ENCODE measurements at regions not wholly inside any gene's neighbourhood (a gene's known extent, or its start where the extent isn't known, plus 50 kb on each side); places are given as distances from the start of the nearest gene placed in this dataset.
"Not testable (repeated sequence)": the region's sequence is repeated elsewhere in the genome, so short reads cannot be mapped to it uniquely, and the experiment has no call there.

DNA sequence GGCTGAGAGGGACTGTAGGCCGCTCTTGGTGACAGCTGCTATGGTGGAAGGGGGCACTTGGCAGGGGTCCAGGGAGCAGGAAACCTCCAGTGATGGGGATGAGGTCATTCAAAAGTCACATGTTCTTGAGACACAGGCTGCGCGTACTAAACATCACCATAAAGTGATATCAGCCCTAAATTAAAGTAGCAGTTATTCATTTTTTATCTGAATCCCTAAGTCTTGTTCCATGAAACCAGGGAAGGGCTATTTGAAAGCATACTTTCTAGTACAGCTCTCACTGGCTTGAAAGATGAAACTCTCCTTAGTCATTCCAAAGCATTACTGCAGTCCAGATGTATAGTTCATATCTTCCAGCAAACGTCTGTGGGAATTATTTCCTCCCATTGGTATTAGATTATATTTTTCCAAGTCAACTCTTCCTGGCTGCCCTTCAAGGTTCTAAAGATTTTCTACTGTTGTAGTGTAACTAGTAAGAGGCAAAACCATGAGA lies 373.1 kb downstream of the CD109 start:
- DNase-seq, result no peak

DNA sequence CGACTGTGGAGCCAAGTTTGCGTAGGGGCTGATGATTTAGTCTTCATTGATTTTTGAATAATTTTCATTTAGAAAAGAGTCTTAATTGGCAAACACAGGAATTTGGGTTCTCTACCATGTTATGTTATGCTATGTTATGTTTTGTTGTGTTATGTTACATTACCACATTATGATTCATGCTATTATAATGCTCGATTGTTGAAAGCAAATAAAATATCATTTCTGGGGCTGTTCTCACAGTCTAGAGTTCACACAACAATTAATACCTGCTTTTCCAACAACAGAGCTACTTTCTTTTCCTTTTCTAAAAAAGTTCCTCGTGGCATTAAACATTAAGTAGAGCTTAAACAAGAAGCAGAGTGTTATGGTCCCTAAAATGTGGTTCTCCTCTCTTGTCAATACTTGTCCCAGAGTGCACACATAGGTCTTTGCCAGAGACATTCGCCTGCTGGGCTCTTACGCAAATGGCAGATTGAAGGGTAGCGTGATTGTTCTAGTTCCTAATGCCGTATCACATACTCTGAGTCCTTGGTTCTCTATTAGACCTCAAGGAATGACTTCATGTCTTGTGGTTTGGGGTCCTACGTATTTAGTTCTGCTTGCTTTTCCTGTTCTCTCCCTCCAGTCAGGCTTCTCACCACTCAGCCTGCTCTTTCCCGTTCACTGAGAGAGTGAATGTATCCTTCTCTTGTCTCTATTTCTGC lies 370.3 kb downstream of the CD109 start:
- no peak for DNase-seq

DNA sequence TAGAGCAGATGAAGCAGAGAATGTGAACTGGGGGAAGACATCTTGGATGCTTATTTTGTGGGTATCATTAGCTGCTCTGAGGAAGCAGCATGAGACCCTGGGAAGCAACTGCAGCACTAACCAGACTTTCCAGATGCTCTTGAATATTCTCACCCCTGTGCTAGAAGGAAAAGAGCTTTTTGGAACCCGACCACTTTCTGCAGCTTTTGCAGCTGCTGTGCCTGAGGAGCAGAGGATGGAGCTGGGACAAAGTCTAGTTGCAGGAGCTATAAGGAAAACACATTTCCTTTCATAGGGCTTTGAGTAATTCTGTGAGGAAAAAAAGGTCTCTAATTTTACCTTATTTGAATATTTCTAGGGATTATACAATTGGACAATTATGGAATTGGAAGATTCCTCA lies 369.7 kb downstream of the CD109 start:
- DNase-seq, result no peak

DNA sequence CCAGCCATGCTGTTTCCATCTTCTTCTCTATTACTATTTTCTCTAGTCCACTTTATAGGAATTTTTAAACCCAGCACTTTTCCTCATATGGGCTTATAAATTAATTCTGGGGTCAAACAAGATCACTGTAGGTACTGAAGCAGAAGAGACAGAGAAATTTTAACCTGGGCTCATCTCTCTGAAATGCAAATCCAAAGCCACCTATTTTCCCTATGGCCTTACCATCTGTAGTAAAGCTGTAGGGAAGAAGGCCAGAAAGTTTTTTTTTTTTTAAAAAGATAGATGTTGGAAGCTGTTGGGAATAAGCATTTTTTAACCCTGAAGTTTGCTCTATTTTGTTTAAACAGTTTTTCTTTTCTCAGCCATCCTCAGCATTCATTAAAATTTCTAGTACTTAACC lies 367.4 kb downstream of the CD109 start:
- DNase-seq, result no peak

DNA sequence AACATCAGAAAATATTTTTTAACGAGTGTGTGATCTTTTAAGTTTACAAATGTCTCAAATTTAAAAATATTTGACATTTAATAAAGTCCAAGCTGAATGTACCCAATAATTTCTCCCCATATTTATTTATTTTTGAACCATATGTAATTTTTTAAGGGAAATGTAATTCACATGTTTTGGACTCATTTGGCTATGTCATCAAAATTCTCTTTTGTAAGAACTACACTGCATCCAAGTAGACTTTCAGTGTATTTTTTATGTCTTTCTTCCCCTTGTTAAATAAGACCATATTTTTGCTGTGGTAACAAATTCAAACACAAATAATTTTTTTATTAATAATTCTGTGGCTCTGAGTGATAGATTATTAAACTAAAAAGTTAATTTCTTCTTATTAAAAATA lies 365.2 kb downstream of the CD109 start:
- no peak for DNase-seq

DNA sequence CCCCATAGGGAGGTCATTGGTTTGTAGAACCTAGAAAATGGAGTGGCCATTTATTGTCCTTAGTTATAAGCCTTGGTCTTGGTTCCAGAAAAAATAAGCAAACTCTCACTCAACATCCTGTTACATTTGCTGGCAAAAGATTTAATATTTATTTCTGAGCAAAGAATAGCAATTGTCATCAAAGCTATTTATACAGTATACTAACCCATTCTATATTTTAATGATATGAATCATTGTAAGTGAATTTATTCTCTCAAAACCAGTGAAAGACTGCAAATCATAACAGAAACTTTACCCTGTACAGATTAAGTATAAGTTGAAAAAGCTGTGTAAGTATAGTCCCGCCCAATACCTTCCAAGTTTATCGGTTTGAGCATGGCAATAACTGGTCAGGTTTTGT lies 364.4 kb downstream of the CD109 start:
- no peak for DNase-seq

DNA sequence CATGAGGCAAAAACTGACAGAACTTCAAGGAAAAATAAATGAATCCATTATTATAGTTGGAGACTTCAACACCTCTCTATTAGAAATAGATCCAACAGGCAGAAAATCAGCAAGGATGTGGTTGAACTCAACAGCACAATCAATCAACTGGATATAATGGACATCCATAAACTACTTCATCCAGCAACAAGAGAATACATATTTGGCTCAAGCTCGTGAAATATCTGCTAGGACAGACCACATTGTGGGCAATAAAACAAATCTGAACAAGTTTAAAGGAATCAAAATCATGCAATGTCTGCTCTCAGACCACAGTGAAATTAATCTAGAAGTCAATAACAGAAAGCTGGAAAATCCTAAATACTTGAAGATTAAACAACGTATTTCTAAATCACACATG lies 362.6 kb downstream of the CD109 start:
- DNase-seq, result no peak

DNA sequence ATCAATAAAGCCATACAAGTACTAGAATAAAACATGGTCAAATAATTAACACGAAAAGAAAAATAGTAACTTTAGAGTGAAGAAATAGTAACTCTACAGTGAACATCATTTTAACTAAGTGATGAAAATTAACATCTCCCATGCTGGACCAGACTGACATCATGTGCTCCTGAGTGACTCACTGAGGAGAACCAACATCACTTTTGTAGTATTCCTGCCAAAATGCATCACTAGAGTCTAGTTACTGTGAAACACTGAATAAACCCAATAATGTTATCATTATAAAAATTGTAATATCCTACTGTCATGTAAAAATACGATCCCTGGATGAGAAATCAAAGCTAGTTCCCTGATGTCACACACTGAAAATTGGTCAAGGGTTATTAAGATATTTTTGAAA lies 361.3 kb downstream of the CD109 start:
- DNase-seq, result no peak

DNA sequence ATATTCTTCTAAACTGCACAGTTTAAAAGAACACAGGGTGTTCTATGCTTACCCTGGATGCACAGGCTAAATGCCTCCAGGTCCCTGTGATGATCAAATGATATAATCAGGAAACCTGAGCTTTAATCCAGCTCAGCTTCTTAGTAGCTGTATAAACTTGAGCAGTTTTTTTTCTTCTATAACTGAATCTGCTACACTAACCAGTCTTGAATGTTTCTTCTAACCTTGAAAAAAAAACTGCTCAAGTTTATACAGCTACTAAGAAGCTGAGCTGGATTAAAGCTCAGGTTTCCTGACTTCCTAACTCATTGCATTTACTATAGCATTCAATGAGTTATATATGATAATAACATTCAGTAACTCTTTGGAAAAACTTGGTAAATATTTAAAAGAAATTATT lies 358.2 kb downstream of the CD109 start:
- DNase-seq, result no peak

DNA sequence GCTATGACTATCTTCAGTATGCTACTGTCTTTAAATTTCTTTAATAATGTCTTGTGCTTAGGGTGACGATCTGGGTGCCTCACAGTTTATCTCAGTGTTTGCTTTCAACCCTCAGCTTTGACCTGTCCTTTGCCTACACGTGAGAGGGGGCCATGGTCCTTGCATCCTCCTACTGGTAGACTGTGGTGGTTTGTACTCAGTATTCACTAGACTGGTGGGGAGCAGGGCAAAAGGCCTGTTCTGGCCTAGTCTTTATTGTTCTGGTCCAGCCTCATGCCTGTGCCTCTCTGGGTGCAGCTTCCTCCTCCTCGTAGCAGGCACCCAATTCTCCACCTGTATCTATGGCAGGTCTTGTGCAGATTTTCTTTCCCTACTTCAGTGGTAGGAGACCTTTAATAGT lies 354.9 kb downstream of the CD109 start:
- DNase-seq, result no peak

DNA sequence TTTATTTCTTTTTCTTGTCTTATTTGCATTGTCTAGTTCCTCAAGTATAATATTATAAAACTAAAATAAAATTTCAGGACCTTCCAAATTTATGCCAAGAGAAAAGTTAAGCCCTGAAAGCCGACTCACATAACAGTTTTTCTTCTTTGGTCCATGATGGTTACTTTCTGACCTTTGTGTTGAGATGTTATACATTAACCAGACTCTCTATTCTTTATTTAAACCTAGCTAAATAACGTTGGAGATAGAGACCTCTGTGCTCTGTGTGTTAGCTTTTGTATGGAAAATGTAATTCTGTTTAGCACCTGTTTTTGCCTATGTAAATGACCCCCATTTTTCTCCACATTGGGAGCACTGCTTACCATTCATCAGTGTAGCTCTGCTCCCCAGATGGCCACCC lies 352.4 kb downstream of the CD109 start:
- no peak for DNase-seq

DNA sequence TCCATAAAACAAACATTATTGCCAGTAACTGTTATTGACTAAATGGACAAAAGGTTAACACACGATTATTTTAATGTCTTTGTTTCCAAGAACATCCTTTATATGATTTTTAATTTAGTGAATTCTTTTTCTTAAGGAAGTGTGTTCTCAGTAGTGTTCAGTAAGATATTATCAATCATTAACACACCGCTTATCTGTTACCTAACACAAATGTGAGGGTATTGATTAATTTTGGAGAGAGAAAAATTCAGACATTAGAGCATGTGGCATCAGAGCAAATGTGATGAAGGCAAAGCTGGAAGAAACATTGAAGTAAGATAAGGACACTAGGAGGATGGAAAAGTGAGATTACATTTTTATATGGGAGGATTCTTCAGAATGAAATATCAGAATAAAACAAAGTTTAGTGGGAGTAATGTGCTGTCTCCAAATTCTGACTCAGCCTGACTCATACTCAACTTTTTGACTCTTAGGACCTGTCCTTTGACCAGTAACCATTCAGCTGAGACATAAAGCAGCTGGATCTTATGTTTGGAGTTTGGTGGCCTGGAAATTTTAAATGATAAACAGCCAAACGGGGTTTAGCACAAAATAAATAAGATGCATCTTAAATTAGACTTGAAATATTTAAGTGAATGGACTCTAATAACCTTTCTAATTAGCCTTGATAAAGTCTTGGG lies 348.6 kb downstream of the CD109 start:
- no peak for DNase-seq

DNA sequence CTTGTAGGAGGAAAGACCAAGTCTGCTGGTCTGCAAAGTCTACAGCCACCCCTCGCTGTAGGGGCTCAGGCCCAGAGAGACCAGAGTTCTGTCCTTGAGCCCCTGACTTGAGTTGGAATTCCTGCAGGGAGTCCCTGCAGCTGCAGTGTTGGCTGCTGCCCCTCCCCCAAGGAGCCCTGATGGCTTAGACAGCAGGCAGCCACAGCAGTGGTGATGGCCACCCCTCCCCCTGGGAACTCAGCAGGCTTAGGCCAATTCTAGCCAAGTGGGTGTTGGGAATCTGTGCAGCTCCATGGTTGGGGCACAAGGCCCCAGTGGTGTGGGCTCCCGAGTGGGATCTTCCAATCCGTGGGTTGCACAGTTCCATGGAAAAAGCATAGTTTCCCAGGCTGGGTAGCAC lies 345.4 kb downstream of the CD109 start:
- DNase-seq, result no peak

DNA sequence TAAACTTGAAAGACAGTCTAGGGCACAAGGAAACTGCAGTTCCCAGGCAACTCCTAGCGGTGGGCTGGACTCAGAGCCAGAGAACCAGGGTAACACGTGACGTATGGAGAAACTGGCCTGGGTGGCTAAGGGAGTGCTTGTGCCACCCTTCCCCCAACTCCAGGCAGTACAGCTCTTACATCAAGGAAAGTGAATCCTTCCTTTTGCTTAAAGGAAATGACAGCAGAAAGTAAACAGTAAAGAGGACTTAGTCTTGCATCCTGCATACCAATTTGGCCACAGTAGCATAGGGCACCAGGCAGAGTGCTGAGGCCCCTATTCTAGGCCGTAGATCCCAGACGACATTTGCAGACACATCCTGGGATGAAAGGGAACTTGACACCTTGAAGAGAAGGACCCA lies 322.8 kb downstream of the CD109 start:
- DNase-seq, result no peak

DNA sequence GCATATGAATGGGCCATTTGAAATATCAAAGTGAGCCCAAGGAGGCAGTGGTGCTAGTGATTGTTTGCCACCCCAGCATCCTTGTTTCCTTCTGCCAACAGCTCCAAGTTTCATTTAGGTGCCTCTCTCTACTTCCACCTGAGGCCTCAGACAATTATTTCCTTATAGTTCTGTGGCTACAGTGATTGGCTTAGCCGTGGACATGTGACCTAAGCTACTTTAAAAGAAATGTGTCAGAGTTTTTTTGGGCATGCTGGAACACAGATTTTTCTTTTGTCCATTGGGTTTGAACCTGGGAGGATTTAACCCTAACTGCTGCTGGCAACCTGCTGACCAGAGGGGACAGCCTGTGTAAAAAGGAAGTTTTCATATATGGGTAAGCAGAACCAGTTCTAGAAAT lies 319.4 kb downstream of the CD109 start:
- DNase-seq, result no peak

DNA sequence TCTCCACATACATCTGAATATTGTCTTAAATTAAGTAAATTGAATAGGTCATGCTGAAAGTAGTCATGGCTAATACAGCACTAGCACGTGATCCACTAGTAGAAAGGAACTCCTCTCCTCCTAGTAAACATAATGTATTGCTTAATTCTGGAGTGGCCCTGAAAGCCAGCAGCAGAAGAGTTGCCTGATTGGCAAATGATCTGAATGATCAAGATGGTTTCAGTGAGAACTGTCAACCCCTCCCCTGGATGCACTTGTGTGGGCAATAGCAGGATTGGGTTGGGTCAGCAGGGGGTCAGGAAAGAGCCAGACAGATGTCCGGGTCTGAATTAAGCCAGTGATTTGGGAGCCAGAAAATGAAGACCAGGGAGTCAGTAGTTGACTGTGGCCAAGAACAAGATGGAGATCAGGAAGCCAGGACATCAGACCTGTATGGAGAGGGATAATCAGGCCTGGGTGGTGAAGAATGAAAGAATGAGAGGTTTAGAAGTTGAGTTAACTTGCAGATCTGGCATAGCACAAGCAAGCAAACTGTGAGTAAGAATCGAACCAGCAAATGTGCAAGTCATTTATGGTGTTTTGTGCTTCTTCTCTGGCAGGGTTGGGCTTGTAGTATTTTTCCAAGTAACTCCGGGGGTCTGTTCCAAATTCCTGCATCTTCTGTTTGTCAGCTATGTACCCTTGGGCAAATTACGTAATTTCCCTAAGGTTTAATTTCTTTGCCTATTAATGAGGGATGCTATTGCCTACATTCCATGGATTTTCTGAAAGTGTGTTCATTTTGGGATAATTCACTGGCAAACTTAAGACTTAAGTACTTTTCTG lies 304.9 kb downstream of the CD109 start:
- DNase-seq, result no peak

DNA sequence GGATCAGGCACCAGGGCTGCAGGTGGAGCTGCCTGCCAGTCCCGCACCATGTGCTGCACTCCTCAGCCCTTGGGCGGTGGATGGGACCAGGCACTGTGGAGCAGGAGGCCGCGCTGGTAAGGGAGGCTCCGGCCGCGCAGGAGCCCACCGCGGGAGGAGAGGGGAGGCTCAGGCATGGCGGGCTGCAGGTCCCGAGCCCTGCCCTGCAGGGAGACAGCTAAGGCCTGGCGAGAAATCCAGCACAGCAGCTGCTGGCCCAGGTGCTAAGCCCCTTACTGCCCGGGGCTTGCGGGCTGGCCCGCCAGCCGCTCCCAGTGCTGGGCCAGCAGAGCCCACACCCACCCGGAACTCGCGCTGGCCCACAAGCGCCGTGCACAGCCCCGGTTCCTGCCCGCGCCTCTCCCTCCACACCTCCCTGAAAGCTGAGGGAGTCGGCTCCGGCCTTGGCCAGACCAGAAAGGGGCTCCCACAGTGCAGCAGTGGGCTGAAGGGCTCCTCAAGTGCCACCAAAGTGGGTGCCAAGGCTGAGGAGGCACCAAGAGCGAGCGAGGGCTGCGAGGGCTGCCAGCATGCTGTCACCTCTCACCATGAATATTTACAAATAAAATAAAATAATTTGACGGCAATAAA lies 294.7 kb downstream of the CD109 start:
- DNase-seq, result not testable (repeated sequence)

DNA sequence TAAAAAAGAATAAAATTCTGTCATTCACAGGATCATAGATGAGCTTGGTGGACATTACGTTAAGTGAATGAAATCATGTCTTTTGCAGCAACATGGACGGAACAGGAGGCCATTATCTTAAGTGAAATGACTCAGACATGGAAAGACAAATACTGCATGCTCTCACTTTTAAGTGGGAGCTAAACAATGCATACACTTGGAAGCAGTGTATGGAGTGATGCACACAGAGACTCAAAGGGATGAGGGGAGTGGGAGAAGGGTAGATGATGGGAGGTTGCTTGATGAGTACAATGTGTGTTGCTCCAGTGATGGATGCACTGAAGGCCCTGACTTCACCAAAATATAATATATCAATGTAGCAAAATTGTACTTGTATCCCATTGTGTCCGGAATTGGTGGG lies 293.4 kb downstream of the CD109 start:
- DNase-seq, result no peak

DNA sequence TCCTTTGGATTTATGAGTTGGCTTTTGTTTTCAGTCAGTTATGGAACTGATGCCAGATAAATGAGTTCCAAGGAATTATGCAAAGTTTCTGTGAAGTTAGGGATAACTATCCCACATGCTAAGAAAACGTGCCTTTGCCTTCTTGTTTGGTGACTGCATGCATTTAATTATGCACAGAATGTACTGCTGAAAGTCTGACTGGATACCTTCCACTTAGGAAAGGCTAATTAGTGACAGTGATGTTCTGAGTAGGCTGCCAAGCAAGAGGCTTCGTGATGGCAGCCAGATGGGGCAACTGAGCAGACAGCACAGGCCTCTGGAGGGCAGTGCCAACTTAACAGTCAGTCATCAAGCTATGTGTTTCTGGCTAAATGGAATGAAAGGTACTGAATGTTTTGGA lies 289.9 kb downstream of the CD109 start:
- peak; percentile 22 for DNase-seq

DNA sequence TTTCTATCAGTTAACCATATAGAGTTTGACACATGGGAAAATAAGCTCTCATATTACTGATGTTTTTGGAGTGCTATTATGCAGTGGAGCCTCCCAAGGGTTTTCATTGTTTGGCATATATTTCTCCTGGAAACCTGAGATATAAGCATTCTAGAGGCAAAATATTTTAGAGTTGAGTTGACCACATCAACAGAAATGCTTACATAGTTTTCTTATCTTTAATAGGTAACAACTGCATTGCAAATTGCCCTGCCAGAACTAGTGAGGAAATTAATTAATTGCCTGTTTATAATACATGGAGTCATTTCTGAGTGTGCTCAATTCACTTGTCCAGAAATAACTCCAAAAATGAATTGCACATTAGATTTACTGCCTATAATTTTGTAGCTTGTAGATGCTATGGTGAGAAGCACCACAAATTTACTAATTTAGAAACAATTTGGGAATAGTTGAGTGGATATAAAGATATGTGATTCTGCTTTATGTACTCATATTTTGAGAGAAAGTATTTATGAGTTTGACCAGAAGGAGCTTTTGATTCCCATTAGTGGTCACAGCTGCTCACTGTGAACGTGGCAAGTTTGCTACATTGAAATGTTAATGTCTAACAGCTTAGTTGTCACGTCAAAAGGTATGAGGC lies 288.7 kb downstream of the CD109 start:
- no peak for DNase-seq

DNA sequence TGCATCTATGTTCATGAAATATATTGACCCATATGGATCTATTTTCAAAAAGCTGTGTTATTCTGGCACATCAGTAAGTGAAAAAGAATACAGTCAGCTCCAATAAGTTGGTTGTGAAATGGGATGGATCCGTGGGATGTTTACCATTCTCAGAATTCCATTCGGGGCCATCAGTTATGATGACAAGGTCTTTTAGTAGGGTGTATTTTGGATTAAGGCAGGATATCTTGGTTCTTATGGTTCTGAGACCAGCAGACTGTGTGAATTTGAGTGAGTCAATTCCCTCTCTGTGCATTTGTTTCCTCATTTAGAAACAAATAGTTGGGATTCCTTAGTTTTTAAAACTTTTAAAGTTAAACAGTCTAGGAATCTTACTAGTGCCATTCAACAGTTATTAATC lies 287.4 kb downstream of the CD109 start:
- DNase-seq, result no peak

DNA sequence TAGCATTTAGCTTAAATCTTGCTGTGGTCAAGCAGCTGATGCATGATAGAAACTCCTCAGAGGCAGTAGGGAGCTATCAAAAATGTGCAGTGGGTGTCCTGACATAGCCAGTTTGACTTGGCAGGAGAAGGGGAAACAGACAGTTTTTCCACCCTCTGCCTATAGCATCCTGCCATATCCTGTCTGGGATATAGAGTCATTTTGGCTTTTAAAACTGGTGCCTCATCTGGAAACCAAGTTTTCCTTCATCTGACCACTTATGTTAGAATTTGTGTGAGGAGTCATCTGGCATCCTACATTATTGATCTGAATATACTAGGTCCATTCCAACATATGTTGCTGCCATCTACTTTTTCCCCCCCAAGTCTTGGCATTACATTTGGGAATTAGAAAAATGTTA lies 284.1 kb downstream of the CD109 start:
- no peak for DNase-seq

DNA sequence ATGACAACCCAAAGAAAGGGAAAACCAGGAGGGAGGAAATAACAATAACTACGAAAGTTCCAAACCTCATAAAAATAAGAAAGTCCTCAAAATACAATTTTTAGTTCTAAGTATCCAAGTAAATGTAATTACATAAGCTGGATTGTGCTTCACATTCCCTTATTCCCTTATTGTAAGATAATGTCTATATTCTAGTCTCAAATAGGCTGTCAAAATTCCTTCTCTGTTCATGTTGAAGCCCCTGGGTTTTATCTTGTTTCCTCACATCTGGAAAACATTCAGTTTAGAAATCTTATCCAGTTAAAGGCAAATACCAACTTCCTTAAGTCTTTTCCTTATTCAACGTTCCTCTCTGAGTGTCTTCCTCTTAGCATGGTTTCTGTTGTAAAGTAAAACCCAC lies 282.3 kb downstream of the CD109 start:
- DNase-seq, result no peak

Data from NCI-H1694 (cell line).